Right cardiac atrium (tissue), 5 donors: ENCODE measurements at regions not wholly inside any gene's neighbourhood (a gene's known extent, or its start where the extent isn't known, plus 50 kb on each side); places are given as distances from the start of the nearest gene placed in this dataset.
A peak's percentile ranks its signal among the peaks of the same experiment; 100 is the strongest.

ENCODE experiments used
- ATAC-seq, 2 donors: fragments of 200-7000 bp; cut with Tn5 transposase; one replicate each; pipeline versions ENCODE4 v1.8.0 to v1.9.1; 2020; ENCODE audit warnings: moderate library complexity in 2 of 2, mild to moderate bottlenecking in 1 of 2
- DNase-seq, 3 donors: peaks; one replicate each; pipeline ENCODE4 v3.0.0-alpha.2; 2020
- H3K27ac ChIP-seq: one replicate; pipeline ENCODE4 v1.5.1; 2013; ENCODE audit warnings: mild to moderate bottlenecking, low read length, control low read depth, moderate library complexity
- H3K27me3 ChIP-seq: one replicate; pipeline ENCODE4 v1.6.1; 2013; ENCODE audit not compliant: control insufficient read depth, insufficient read depth
- H3K4me1 ChIP-seq: one replicate; pipeline ENCODE4 v1.6.1; 2013; ENCODE audit warnings: low read length; ENCODE audit not compliant: control insufficient read depth, insufficient read depth
- H3K4me3 ChIP-seq: one replicate; pipeline ENCODE4 v1.5.1; 2013; ENCODE audit warnings: low read length, control low read depth
- H3K9me3 ChIP-seq: one replicate; pipeline ENCODE4 v1.6.1; 2013; ENCODE audit warnings: low read length; ENCODE audit not compliant: control insufficient read depth
- whole genome bisulfite sequencing: extraction: QIAGEN DNeasy Blood & Tissue Kit; methylation state at CpG from one replicate; pipeline ENCODE4 v1.1.7; 2013; 5-methylcytosine and 5-hydroxymethylcytosine counted together
- intact Hi-C, 4 donors: fragments of 100-400 bp; cut with DNase I; formaldehyde crosslinking; loops; one replicate each; pipeline versions ENCODE4 v1.11.0 to v1.14.0; 2022 to 2023
- donor health status: healthy with polysubstance abuse.
- donor health status: DM: no; HTN: yes; CAD: no.
- donor health status: DM: no; HTN: no; CAD: no.
- donor health status: DM: no; HTN: yes; CAD: no; lungs with severe emphysema.
- donor health status: DM: yes; HTN: yes; CAD: no.

DNA sequence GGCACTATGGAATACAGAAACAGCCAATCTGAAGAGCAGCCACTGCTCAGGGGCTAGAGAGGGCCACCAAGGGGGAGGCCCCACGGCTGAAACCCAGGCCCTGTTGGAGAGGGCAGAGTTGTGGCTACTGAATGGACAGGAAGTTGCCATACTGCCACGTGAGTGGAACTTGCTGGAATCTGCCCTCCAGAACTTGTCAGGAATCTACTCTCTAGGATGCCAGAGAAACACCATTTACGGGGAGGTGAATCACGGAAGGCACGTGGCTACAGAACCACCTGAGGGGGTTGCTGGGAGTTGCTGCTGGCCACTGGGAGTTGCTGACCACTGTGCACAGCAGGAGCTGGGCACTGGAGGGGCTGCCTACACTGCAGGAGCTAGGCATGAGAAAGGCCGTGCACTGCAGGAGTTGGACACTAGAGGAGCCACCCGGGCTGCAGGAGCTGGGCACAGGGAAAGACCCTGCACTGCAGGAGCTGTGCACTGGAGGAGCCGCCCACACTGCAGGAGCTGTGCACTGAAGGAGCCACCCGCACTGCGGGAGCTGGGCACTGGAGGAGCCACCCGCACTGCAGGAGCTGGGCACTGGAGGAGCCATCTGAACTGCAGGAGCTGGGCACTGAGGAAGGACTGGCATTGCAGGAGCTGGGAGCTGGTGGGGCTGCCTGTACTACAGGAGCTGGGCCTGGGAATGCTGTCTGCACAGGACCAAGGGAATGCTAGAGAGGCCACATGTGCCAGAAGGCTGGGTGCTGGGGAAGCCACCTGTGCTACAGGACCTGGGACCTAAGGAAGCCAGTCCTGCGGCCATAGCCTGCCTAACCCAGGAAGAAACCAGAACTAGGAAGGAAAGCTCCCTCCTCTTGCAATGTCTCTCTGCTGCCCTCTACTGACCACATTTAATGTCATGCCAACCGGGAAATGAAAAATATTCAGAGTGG is 343.4 kb downstream of the MATN1 start:
- H3K27me3 ChIP-seq: no peaks in the 10 kb centered on the region
- H3K9me3 ChIP-seq: no peaks in the 10 kb centered on the region
- H3K27ac ChIP-seq: no peak overlapping the region
- intact Hi-C loops: loop anchor here in 3 of 4 donors (5.0 to 10.0 kb wide), 3 partner anchors 1135 to 1145 kb away; partner anchors contain the start of genes PTPRU (in 2 of the 3) and MECR (in 1 of the 3)
- no peak for DNase-seq
- no peak overlapping the region for H3K4me3 ChIP-seq
- no peaks in the 10 kb centered on the region for H3K4me1 ChIP-seq
- peak; percentile 54 to 72 for ATAC-seq
- 57% methylated on average over 13 of the region's 13 CpGs for WGBS

DNA sequence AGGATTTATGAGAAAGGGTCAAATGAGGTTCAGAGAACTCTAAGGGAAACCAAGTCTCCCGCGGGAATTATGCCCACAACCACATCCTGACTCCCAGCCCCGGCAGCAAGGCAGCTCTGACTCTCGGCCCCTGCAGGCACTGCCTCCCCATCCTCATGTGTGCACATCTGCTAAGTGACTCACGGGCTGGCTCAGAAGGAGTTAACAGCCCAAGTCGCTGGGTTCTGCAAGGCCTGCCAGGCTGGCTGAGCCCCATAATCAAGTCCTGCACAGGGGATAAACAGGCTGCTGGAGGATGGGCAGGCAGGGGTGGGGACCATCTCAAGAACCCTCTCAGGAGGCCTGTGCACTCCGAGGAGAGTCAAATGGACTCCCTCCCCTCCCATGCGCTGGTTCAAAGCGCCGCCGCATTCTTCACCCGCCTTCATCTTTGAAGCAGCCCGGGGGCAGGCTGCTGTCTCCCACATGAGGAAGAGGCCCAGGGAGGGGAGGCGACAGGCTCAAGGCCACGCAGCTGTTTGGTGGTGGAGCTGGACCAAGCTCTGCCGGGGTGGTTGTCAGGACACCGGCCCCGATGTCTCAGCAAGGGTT is 344.3 kb downstream of the MATN1 start:
- Histone ChIP-seq H3K4me1 (no peaks in the 10 kb centered on the region), H3K9me3 (no peaks in the 10 kb centered on the region), H3K4me3 (no peak overlapping the region), H3K27ac (no peak overlapping the region), H3K27me3 (no peaks in the 10 kb centered on the region)
- DNase-seq (peak in 1 of 3 donors; percentile 53), ATAC-seq (no peak)
- intact Hi-C loops: loop anchor here in 1 of 4 donors (10.0 kb wide), 1 partner anchor 1134 kb away; no protein-coding TSS in a partner anchor
- 35% methylated on average over 18 of the region's 18 CpGs for WGBS

GRCh38 chr1:30378003-30378596 is 345.3 kb downstream of the MATN1 start:
- Histone ChIP-seq H3K27me3 (no peaks in the 10 kb centered on the region), H3K27ac (no peak overlapping the region), H3K4me3 (no peak overlapping the region), H3K9me3 (no peaks in the 10 kb centered on the region), H3K4me1 (no peaks in the 10 kb centered on the region)
- no peak for ATAC-seq
- no peak for DNase-seq
- WGBS: 70% methylated on average over 10 of the region's 10 CpGs
- intact Hi-C loops: loop anchor here in 1 of 4 donors (10.0 kb wide), 1 partner anchor 1133 kb away; no protein-coding TSS in a partner anchor

GRCh38 chr1:30377230-30378002 is 346.0 kb downstream of the MATN1 start:
- Histone ChIP-seq H3K27ac (no peak overlapping the region), H3K4me3 (no peak overlapping the region), H3K9me3 (no peaks in the 10 kb centered on the region), H3K27me3 (no peaks in the 10 kb centered on the region), H3K4me1 (no peaks in the 10 kb centered on the region)
- intact Hi-C loops: loop anchor here in 1 of 4 donors (10.0 kb wide), 1 partner anchor 1133 kb away; no protein-coding TSS in a partner anchor
- DNase-seq: no peak
- ATAC-seq: no peak
- WGBS: 56% methylated on average over 11 of the region's 11 CpGs

DNA sequence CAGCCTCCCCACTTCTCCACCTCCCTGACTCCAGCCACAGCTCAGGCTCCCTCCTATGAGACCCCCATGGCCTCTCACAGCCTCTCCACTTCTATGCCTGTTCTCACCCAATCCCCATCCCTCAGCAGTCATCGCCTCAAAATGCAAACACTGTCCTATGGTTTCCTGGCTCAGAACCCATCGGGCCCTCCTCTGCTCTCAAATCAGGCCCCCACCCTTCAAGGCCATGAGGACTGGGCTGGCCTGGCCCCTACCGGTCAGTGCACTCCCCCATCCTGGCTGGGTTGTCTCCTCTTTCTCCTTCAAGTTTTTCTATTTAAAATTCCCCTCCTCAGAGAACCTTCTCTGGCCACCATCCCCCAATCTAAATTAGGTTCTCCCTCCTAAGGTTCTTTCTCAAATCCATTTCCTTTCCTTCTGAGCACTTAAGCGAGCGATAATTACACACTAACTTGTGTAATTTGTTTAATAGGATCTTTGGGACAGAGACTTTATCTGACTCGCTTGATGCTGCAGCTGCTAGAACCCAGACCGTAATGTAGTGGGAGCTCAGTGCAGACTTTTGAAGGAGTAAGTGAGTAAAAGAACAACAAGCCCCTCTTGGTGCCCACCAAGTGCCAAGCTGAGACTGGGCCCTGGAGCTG is 347.2 kb downstream of the MATN1 start:
- Histone ChIP-seq H3K27ac (no peak overlapping the region), H3K4me3 (no peak overlapping the region), H3K9me3 (no peaks in the 10 kb centered on the region), H3K4me1 (no peaks in the 10 kb centered on the region), H3K27me3 (no peaks in the 10 kb centered on the region)
- intact Hi-C loops: loop anchor here in 1 of 4 donors (10.0 kb wide), 1 partner anchor 1131 kb away; no protein-coding TSS in a partner anchor
- WGBS: 66% methylated on average over 7 of the region's 7 CpGs
- DNase-seq (no peak), ATAC-seq (no peak)

GRCh38 chr1:30375156-30375555 is 348.2 kb downstream of the MATN1 start:
- H3K4me3 ChIP-seq: no peak overlapping the region
- ATAC-seq (no peak), DNase-seq (no peak)
- H3K27me3 ChIP-seq: no peaks in the 10 kb centered on the region
- intact Hi-C loops: loop anchor here in 1 of 4 donors (10.0 kb wide), 1 partner anchor 1130 kb away; no protein-coding TSS in a partner anchor
- 70% methylated on average over 7 of the region's 7 CpGs for WGBS
- no peaks in the 10 kb centered on the region for H3K4me1 ChIP-seq
- H3K9me3 ChIP-seq: no peaks in the 10 kb centered on the region
- no peak overlapping the region for H3K27ac ChIP-seq

GRCh38 chr1:30374400-30375070 is 348.9 kb downstream of the MATN1 start:
- H3K9me3 ChIP-seq: no peaks in the 10 kb centered on the region
- 84% methylated on average over 20 of the region's 20 CpGs for WGBS
- no peak for DNase-seq
- intact Hi-C loops: loop anchor here in 1 of 4 donors (10.0 kb wide), 1 partner anchor 1130 kb away; no protein-coding TSS in a partner anchor
- no peak for ATAC-seq
- no peak overlapping the region for H3K4me3 ChIP-seq
- H3K27me3 ChIP-seq: no peaks in the 10 kb centered on the region
- no peak overlapping the region for H3K27ac ChIP-seq
- H3K4me1 ChIP-seq: no peaks in the 10 kb centered on the region

DNA sequence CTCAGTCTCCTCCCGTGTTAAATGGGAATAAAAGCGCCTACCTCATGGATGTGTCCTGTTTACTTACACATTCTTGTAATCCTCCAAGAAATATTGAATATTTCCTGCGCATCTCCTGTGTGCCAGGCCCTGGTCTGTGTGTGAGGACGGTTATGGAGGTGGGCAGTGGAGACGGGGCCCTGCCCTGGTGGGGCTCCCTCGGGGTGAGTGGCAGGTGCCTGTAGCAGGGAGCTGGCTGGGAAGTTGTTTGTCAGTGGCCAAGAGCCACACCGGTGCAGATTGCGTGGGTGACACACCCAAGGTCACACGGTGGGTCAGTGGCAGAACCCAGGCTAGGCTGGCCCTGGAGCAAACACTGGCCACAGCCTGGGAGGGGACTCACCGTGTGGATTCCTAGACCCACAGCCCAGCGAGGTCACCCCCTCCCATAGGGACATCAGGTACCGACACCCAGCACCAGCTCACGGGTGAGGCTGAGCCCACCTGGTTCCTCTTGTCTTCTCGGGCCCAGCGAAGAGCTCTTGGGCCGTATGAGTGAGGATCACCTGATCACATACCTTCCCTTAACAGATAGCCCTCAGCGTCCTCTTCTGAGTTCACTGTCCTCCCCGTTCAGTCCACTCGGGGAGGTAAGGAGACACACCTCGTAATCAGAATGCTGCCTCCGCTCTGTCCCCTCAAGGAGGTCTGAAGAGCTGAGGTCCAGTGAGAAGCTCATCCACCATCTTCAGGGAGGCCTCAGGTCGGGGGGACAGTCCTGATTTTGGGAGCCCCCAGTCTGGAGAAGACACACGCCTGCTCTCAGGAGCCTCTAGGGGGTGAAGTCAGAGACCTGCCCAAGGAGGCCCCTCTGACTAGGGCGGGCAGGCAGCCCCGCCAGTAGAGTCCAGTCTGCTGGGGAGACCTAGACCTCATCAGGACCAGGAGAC is 349.6 kb downstream of the MATN1 start:
- DNase-seq: no peak

More for the DNA sequence above, 349.6 kb downstream of the MATN1 start:
- WGBS: 78% methylated on average over 25 of the region's 25 CpGs
- Histone ChIP-seq H3K9me3 (no peaks in the 10 kb centered on the region), H3K4me3 (no peak overlapping the region), H3K27me3 (no peaks in the 10 kb centered on the region), H3K4me1 (no peaks in the 10 kb centered on the region), H3K27ac (no peak overlapping the region)
- intact Hi-C loops: loop anchor here in 1 of 4 donors (10.0 kb wide), 1 partner anchor 1129 kb away; no protein-coding TSS in a partner anchor
- no peak for ATAC-seq
